Mammary epithelial cell (primary cell): ENCODE measurements at regions not wholly inside any gene's neighbourhood (a gene's known extent, or its start where the extent isn't known, plus 50 kb on each side); places are given as distances from the start of the nearest gene placed in this dataset.
A peak's percentile ranks its signal among the peaks of the same experiment; 100 is the strongest.

Experiments
- CTCF ChIP-seq, 2 donors: IDR thresholded peaks in 1 of 2; conservative IDR thresholded peaks in 1 of 2; 2 replicates each; pipeline ENCODE4 v1.5.1; 2011 to 2012; ENCODE audit warnings: inconsistent platforms in 2 of 2, low read length in 2 of 2, mild to moderate bottlenecking in 2 of 2, control low read depth in 1 of 2, low read depth in 1 of 2; ENCODE audit not compliant: insufficient read depth in 1 of 2; ENCODE audit errors: extremely low read depth in 1 of 2
- EZH2 ChIP-seq: IDR thresholded peaks from 2 replicates; pipeline ENCODE4 v1.6.1; 2012; ENCODE audit warnings: low read length, inconsistent platforms, borderline replicate concordance

- peak; percentile 15 to 41 for TF ChIP-seq CTCF (conservative IDR thresholded peaks at IDR 0.05 in 1 of 2, IDR thresholded peaks at IDR 0.05 in 1 of 2; ENCODE audit: extremely low read depth in 1 of 2, insufficient read depth in 1 of 2, low read depth in 1 of 2, low read length in 2 of 2)
- TF ChIP-seq EZH2: no peak
Measured at GRCh38 chr17:77649717-77650211, 308.7 kb upstream of the TNRC6C start.
